ENCODE measurements at regions not wholly inside any gene's neighbourhood (a gene's known extent, or its start where the extent isn't known, plus 50 kb on each side); places are given as distances from the start of the nearest gene placed in this dataset.

GRCh38 chr10:131398166-131398565 is 86.6 kb upstream of the TCERG1L start:
- Histone ChIP-seq H3K27ac (ENCODE audit: low read length) (no peak overlapping the region), H3K27me3 (replicated peaks; ENCODE audit: insufficient read depth, low read length) (no peaks in the 10 kb centered on the region), H2AFZ (ENCODE audit: low read length) (no peak overlapping the region), H3K9me2 (replicated peaks; ENCODE audit: insufficient read depth, low read length) (no peaks in the 10 kb centered on the region), H3K9ac (ENCODE audit: low read length) (no peak overlapping the region), H4K20me1 (ENCODE audit: insufficient read depth, low read length) (no peaks in the 10 kb centered on the region), H3K4me1 (ENCODE audit: low read length) (no peaks in the 10 kb centered on the region), H3K79me2 (ENCODE audit: low read length) (no peaks in the 10 kb centered on the region), H3K4me2 (ENCODE audit: low read depth, low read length) (no peak overlapping the region), H3F3A (ENCODE audit: insufficient read depth, low read length) (no peaks in the 10 kb centered on the region), H3K4me3 (ENCODE audit: low read length) (no peak overlapping the region), H3K9me3 (replicated peaks; ENCODE audit: insufficient read depth, low read length) (no peaks in the 10 kb centered on the region), H3K36me3 (replicated peaks; ENCODE audit: insufficient read depth, low read length) (no peaks in the 10 kb centered on the region)
- TF ChIP-seq EZH2phosphoT487 (IDR thresholded peaks at IDR 0.05; ENCODE audit: low read length) (no peak), EZH2 (optimal IDR thresholded peaks at IDR 0.05; ENCODE audit: low read depth, low read length) (no peak), CTCF (IDR thresholded peaks at IDR 0.05; ENCODE audit: low read length) (no peak)
- DNase-seq, result no peak

- Histone ChIP-seq H3F3A (ENCODE audit: insufficient read depth, low read length) (no peaks in the 10 kb centered on the region), H3K9me3 (replicated peaks; ENCODE audit: insufficient read depth, low read length) (no peaks in the 10 kb centered on the region)
- TF ChIP-seq CTCF (IDR thresholded peaks at IDR 0.05; ENCODE audit: low read length) (no peak), EZH2phosphoT487 (IDR thresholded peaks at IDR 0.05; ENCODE audit: low read length) (no peak), EZH2 (optimal IDR thresholded peaks at IDR 0.05; ENCODE audit: low read depth, low read length) (no peak)
Measured at GRCh38 chr10:131399981-131400380, 88.5 kb upstream of the TCERG1L start.

DNA sequence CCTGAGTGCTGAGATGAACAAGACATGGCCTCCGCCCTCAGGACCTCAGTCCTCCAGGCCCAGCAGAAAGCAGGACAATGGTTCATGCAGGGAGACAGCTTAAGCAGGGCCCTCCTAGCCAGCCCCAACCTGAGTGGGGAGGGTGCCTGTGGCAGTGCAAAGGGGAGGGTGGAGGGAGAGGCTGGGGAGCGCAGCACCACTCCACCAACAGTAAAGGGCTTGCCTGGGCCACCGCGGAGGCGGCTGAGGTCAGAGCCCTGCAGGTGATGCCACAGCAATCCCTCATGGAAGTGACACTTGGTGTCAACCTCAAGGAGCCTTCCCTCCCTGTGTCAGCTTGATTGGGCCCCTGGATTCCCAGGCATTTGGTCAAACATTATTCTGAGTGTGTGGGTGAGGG is 89.0 kb upstream of the TCERG1L start:
- H3K9me3 ChIP-seq (replicated peaks; ENCODE audit: insufficient read depth, low read length), result no peaks in the 10 kb centered on the region
- H3F3A ChIP-seq (ENCODE audit: insufficient read depth, low read length), result no peaks in the 10 kb centered on the region
- H3K9ac ChIP-seq (ENCODE audit: low read length), result no peak overlapping the region
- H3K4me3 ChIP-seq (ENCODE audit: low read length), result no peak overlapping the region
- DNase-seq, result no peak
- H3K4me1 ChIP-seq (ENCODE audit: low read length), result no peaks in the 10 kb centered on the region
- H3K4me2 ChIP-seq (ENCODE audit: low read depth, low read length), result no peak overlapping the region
- H2AFZ ChIP-seq (ENCODE audit: low read length), result no peak overlapping the region
- no peaks in the 10 kb centered on the region for H3K27me3 ChIP-seq (replicated peaks; ENCODE audit: insufficient read depth, low read length)
- H4K20me1 ChIP-seq (ENCODE audit: insufficient read depth, low read length), result no peaks in the 10 kb centered on the region
- H3K79me2 ChIP-seq (ENCODE audit: low read length), result no peaks in the 10 kb centered on the region
- no peaks in the 10 kb centered on the region for H3K36me3 ChIP-seq (replicated peaks; ENCODE audit: insufficient read depth, low read length)
- no peak for TF ChIP-seq CTCF (IDR thresholded peaks at IDR 0.05; ENCODE audit: low read length)
- no peak for TF ChIP-seq EZH2 (optimal IDR thresholded peaks at IDR 0.05; ENCODE audit: low read depth, low read length)
- no peak overlapping the region for H3K27ac ChIP-seq (ENCODE audit: low read length)
- H3K9me2 ChIP-seq (replicated peaks; ENCODE audit: insufficient read depth, low read length), result no peaks in the 10 kb centered on the region

More at GRCh38 chr10:131399981-131400380, 88.5 kb upstream of the TCERG1L start:
- Histone ChIP-seq H3K27me3 (replicated peaks; ENCODE audit: insufficient read depth, low read length) (no peaks in the 10 kb centered on the region), H3K36me3 (replicated peaks; ENCODE audit: insufficient read depth, low read length) (no peaks in the 10 kb centered on the region), H3K27ac (ENCODE audit: low read length) (no peak overlapping the region), H4K20me1 (ENCODE audit: insufficient read depth, low read length) (no peaks in the 10 kb centered on the region), H3K4me1 (ENCODE audit: low read length) (no peaks in the 10 kb centered on the region), H3K4me2 (ENCODE audit: low read depth, low read length) (no peak overlapping the region), H3K79me2 (ENCODE audit: low read length) (no peaks in the 10 kb centered on the region), H3K4me3 (ENCODE audit: low read length) (no peak overlapping the region), H2AFZ (ENCODE audit: low read length) (no peak overlapping the region), H3K9ac (ENCODE audit: low read length) (no peak overlapping the region), H3K9me2 (replicated peaks; ENCODE audit: insufficient read depth, low read length) (no peaks in the 10 kb centered on the region)
- no peak for DNase-seq

Measured in MM.1S (cell line).